Prostate gland (tissue), 2 donors: ENCODE measurements at regions not wholly inside any gene's neighbourhood (a gene's known extent, or its start where the extent isn't known, plus 50 kb on each side); places are given as distances from the start of the nearest gene placed in this dataset.

Source experiments
- DNase-seq: peaks from one replicate; pipeline ENCODE4 v3.0.0-alpha.2; 2019; ENCODE audit warnings: low spot score
- H3K27ac ChIP-seq, 2 donors: fragments of 200-600 bp; sonication (generic); 2 replicates each; pipeline ENCODE4 v1.5.1; 2017 to 2019
- H3K27me3 ChIP-seq: fragments of 200-600 bp; sonication (generic); replicated peaks from 2 replicates; pipeline ENCODE4 v1.5.1; 2019; ENCODE audit not compliant: insufficient read depth
- H3K36me3 ChIP-seq, 2 donors: fragments of 200-600 bp; sonication (generic); 1 replicate in 1 of 2; 2 replicates in 1 of 2; pipeline versions ENCODE4 v1.5.1 to v1.8.1; 2017 to 2019
- H3K4me1 ChIP-seq: fragments of 200-600 bp; sonication (generic); replicated peaks from 2 replicates; pipeline ENCODE4 v1.5.1; 2019
- H3K4me3 ChIP-seq, 2 donors: fragments of 200-600 bp; sonication (generic); 2 replicates each; pipeline ENCODE4 v1.5.1; 2017 to 2019
- H3K9me3 ChIP-seq: fragments of 200-600 bp; sonication (generic); 2 replicates; pipeline ENCODE4 v1.5.1; 2017
- CTCF ChIP-seq, 4 experiments: fragments of 200-600 bp in 2 of 4; fragments of 450-650 bp in 2 of 4; sonication (generic) in 2 of 4; IDR thresholded peaks; 1 replicate in 3 of 4; 2 replicates in 1 of 4; pipeline ENCODE4 v1.5.1; 2016 to 2019; ENCODE audit warnings: antibody characterized with exemption in 4 of 4, mild to moderate bottlenecking in 2 of 4, moderate library complexity in 2 of 4
- POLR2A ChIP-seq: fragments of 450-650 bp; IDR thresholded peaks from one replicate; pipeline ENCODE4 v1.6.1; 2016; ENCODE audit warnings: antibody characterized with exemption, mild to moderate bottlenecking
- POLR2AphosphoS5 ChIP-seq: sonication (generic); formaldehyde crosslinking; IDR thresholded peaks from one replicate; pipeline ENCODE4 v1.6.1; 2017; ENCODE audit warnings: antibody characterized with exemption
- WGBS: methylation state at CpG from one replicate; pipeline ENCODE4 v1.1.5; 2018; 5-methylcytosine and 5-hydroxymethylcytosine counted together
- intact Hi-C: fragments of 100-400 bp; cut with DNase I; formaldehyde crosslinking; loops from one replicate; pipeline ENCODE4 v1.14.2; 2022

GRCh38 chr10:109454691-109455090 is 468.6 kb downstream of the XPNPEP1 start:
- peaks cover 2% of the 10 kb centered on the region for H3K27me3 ChIP-seq
- no peak overlapping the region for H3K4me3 ChIP-seq
- TF ChIP-seq POLR2A, result no peak
- no peak for TF ChIP-seq CTCF (IDR thresholded peaks at IDR 0.05)
- TF ChIP-seq POLR2AphosphoS5, result no peak
- intact Hi-C loops, result no loop called here
- H3K4me1 ChIP-seq, result no peaks in the 10 kb centered on the region
- no peak overlapping the region for H3K27ac ChIP-seq
- no peaks in the 10 kb centered on the region for H3K9me3 ChIP-seq
- no peak for DNase-seq
- 26% methylated on average over 1 of the region's 1 CpG for WGBS
- H3K36me3 ChIP-seq, result no peaks in the 10 kb centered on the region

GRCh38 chr10:109451879-109452278 is 471.4 kb downstream of the XPNPEP1 start:
- H3K9me3 ChIP-seq, result no peaks in the 10 kb centered on the region
- 89% methylated on average over 2 of the region's 2 CpGs for WGBS
- DNase-seq, result no peak
- H3K27ac ChIP-seq, result no peak overlapping the region
- no peaks in the 10 kb centered on the region for H3K36me3 ChIP-seq
- H3K4me3 ChIP-seq, result no peak overlapping the region
- peaks cover 2% of the 10 kb centered on the region for H3K27me3 ChIP-seq
- TF ChIP-seq POLR2A, result no peak
- TF ChIP-seq CTCF (IDR thresholded peaks at IDR 0.05), result no peak
- no peak for TF ChIP-seq POLR2AphosphoS5
- intact Hi-C loops, result no loop called here
- H3K4me1 ChIP-seq, result no peaks in the 10 kb centered on the region

- no peaks in the 10 kb centered on the region for H3K9me3 ChIP-seq
- intact Hi-C loops, result no loop called here
- TF ChIP-seq CTCF (IDR thresholded peaks at IDR 0.05), result no peak
- TF ChIP-seq POLR2AphosphoS5, result no peak
- TF ChIP-seq POLR2A, result no peak
- DNase-seq, result no peak
- no peaks in the 10 kb centered on the region for H3K27me3 ChIP-seq
- H3K4me1 ChIP-seq, result no peaks in the 10 kb centered on the region
- H3K4me3 ChIP-seq, result no peak overlapping the region
- no peaks in the 10 kb centered on the region for H3K36me3 ChIP-seq
- H3K27ac ChIP-seq, result no peak overlapping the region
These were observed 472.6 kb downstream of the XPNPEP1 start for GRCh38 chr10:109450702-109451101.

GRCh38 chr10:109433434-109433833 is 489.9 kb downstream of the XPNPEP1 start:
- Histone ChIP-seq H3K9me3 (no peaks in the 10 kb centered on the region), H3K4me3 (no peak overlapping the region), H3K27ac (no peak overlapping the region), H3K4me1 (no peaks in the 10 kb centered on the region), H3K27me3 (no peaks in the 10 kb centered on the region), H3K36me3 (no peaks in the 10 kb centered on the region)
- DNase-seq, result no peak
- intact Hi-C loops, result no loop called here
- TF ChIP-seq POLR2AphosphoS5 (no peak), CTCF (IDR thresholded peaks at IDR 0.05) (no peak), POLR2A (no peak)

- intact Hi-C loops, result no loop called here
- Histone ChIP-seq H3K4me1 (no peaks in the 10 kb centered on the region), H3K36me3 (no peaks in the 10 kb centered on the region), H3K9me3 (no peaks in the 10 kb centered on the region), H3K27me3 (no peaks in the 10 kb centered on the region), H3K4me3 (no peak overlapping the region), H3K27ac (no peak overlapping the region)
- TF ChIP-seq POLR2AphosphoS5 (no peak), POLR2A (no peak), CTCF (IDR thresholded peaks at IDR 0.05) (no peak)
- 95% methylated on average over 2 of the region's 2 CpGs for WGBS
- DNase-seq, result no peak
These were observed 491.0 kb downstream of the XPNPEP1 start for GRCh38 chr10:109432281-109432680.
